Lower lobe of right lung (tissue), 2 donors: ENCODE measurements at regions not wholly inside any gene's neighbourhood (a gene's known extent, or its start where the extent isn't known, plus 50 kb on each side); places are given as distances from the start of the nearest gene placed in this dataset.

Source experiments
- ATAC-seq, 2 donors: fragments of 200-7000 bp; cut with Tn5 transposase; one replicate each; pipeline ENCODE4 v1.9.1; 2020 to 2022; ENCODE audit warnings: mild to moderate bottlenecking in 2 of 2, moderate library complexity in 2 of 2
- DNase-seq: peaks from one replicate; pipeline ENCODE4 v3.0.0-alpha.2; 2020
- H3K27ac ChIP-seq: fragments of 200-600 bp; one replicate; pipeline ENCODE4 v1.8.0; 2022
- H3K27me3 ChIP-seq: fragments of 200-600 bp; one replicate; pipeline ENCODE4 v1.8.0; 2022; ENCODE audit warnings: low read depth
- H3K36me3 ChIP-seq: fragments of 200-600 bp; one replicate; pipeline ENCODE4 v1.8.0; 2022; ENCODE audit warnings: mild to moderate bottlenecking
- H3K4me1 ChIP-seq: fragments of 200-600 bp; one replicate; pipeline ENCODE4 v1.8.0; 2022
- H3K4me3 ChIP-seq: fragments of 200-600 bp; one replicate; pipeline ENCODE4 v1.8.0; 2022; ENCODE audit warnings: mild to moderate bottlenecking
- H3K9me3 ChIP-seq: fragments of 200-600 bp; one replicate; pipeline ENCODE4 v1.8.0; 2022
- intact Hi-C: fragments of 100-400 bp; cut with DNase I; formaldehyde crosslinking; loops from one replicate; pipeline ENCODE4 v1.11.0; 2022
- TF ChIP-seq, protein P1 (sequence below): fragments of 200-600 bp; IDR thresholded peaks from one replicate; pipeline ENCODE4 v1.8.0; 2022; ENCODE audit warnings: antibody characterized with exemption, mild to moderate bottlenecking
- donor health status: DM: no; HTN: yes; CAD: no; lungs with severe emphysema.

DNA sequence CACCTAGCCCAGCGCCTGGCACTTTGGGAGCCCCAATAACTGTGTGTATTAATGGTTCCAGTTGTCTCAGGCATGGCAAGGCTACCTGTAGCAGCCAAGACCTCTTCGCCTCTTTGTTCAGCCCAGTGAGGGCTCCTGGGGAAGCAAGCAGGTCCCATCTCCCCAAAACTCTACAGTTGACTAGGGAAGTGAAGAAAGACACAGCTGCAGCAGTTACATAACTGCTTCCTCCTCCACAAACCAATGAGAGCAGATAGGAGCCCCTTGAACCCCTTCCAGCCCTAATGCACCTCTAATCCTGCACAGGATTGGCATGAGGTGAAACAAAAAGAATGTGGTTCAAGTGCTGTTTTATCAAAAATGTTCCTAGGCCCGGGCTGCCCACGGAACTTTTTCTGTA lies 100.5 kb downstream of the SYF2 start:
- no peaks in the 10 kb centered on the region for H3K27me3 ChIP-seq
- H3K4me3 ChIP-seq, result no peak overlapping the region
- H3K9me3 ChIP-seq, result no peaks in the 10 kb centered on the region
- H3K4me1 ChIP-seq, result no peaks in the 10 kb centered on the region
- no peak for DNase-seq
- intact Hi-C loops, result no loop called here
- ATAC-seq, result no peak
- no peak overlapping the region for H3K27ac ChIP-seq
- TF ChIP-seq, protein P1, sequence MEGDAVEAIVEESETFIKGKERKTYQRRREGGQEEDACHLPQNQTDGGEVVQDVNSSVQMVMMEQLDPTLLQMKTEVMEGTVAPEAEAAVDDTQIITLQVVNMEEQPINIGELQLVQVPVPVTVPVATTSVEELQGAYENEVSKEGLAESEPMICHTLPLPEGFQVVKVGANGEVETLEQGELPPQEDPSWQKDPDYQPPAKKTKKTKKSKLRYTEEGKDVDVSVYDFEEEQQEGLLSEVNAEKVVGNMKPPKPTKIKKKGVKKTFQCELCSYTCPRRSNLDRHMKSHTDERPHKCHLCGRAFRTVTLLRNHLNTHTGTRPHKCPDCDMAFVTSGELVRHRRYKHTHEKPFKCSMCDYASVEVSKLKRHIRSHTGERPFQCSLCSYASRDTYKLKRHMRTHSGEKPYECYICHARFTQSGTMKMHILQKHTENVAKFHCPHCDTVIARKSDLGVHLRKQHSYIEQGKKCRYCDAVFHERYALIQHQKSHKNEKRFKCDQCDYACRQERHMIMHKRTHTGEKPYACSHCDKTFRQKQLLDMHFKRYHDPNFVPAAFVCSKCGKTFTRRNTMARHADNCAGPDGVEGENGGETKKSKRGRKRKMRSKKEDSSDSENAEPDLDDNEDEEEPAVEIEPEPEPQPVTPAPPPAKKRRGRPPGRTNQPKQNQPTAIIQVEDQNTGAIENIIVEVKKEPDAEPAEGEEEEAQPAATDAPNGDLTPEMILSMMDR, result no peak
- no peaks in the 10 kb centered on the region for H3K36me3 ChIP-seq

DNA sequence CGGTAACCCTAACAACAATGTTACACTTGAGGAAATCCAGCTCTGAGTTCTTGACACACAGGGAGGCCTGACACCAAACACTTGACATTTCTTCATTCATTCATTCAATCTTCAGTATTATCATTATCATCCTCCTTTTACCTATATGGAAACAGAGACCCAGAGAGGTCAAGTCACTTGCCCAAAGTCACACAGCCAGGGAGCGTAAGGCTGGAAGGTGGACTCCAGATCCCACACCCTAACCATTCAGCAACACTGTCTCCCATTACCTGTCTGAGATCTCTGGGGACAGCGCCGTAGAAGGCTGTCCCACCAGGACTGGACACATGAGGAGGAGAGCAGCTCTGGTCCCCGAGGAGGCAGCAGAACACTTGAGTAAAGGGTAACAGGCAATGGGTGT lies 101.4 kb downstream of the SYF2 start:
- TF ChIP-seq, protein P1, result no peak
- Histone ChIP-seq H3K9me3 (no peaks in the 10 kb centered on the region), H3K4me1 (no peaks in the 10 kb centered on the region), H3K36me3 (no peaks in the 10 kb centered on the region), H3K27me3 (no peaks in the 10 kb centered on the region), H3K27ac (no peak overlapping the region), H3K4me3 (no peak overlapping the region)
- intact Hi-C loops, result no loop called here
- DNase-seq (no peak), ATAC-seq (no peak)

DNA sequence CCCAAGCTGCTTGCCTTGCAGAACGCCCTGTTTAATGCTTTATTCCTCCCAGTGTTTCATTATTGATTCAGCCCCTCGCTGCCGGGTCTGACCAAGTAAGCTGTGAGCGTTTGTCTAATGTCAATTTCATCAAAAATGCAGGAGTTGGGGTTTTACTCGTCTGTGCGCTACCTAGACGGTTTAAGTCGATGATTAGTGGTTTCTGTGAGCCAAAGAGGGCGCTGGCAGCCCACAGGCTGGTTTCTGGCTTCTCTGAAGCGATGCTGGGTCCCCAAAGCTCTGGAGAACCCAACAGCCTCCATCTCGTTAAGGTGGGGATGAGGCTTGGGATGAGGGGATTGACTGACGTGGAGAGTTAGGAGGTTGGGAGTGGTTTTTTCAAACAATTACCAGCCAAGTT lies 102.9 kb downstream of the SYF2 start:
- Histone ChIP-seq H3K4me1 (no peaks in the 10 kb centered on the region), H3K27ac (no peak overlapping the region), H3K9me3 (no peaks in the 10 kb centered on the region), H3K36me3 (no peaks in the 10 kb centered on the region), H3K27me3 (no peaks in the 10 kb centered on the region), H3K4me3 (no peak overlapping the region)
- ATAC-seq (no peak), DNase-seq (no peak)
- TF ChIP-seq, protein P1, result no peak
- intact Hi-C loops, result no loop called here

DNA sequence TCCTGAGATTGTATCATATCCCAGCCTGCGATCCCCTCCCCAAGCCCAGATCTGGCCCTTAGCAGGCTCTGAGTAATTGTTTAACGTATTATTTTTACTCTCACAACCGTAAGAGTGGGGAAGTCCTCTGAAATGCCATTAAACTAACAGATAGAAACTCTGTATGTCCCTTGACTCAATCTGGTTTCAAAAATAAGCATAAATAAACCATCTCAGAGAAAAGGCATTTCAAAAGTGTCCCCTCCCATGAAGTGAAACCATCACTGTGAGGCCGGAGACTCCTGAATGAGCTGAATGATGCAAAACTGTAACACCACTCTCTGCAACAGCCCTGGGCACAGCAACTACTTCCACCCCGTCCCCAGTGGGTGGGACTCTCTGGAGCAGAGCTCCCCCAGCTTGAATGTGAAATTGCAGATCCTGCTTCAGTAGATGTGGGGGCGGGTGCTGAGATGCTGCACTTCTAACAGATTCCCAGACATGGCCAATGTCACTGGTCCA lies 104.1 kb downstream of the SYF2 start:
- ATAC-seq, result no peak
- TF ChIP-seq, protein P1, result no peak
- intact Hi-C loops, result no loop called here

DNA sequence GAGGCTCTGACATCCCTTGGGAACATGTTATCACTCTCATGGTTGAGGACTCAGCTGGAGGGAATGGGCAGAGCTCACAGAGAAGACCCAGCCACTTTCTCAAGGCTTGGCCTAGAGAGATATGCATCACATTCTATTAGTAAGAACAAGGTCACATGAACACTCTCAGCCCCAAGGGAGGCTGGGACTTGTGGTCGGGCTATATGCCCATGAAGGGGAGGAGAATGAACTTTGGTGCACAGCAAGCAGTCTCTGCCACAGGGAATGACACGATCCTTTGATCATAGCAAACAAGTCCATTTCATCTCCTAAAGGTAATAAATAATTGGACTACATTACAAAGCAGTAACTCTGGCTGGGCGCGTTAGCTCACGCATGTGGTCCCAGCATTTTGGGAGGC lies 105.7 kb downstream of the SYF2 start:
- H3K27me3 ChIP-seq, result peaks cover 3% of the 10 kb centered on the region
- ATAC-seq, result no peak
- no peak overlapping the region for H3K4me3 ChIP-seq
- no peaks in the 10 kb centered on the region for H3K9me3 ChIP-seq
- intact Hi-C loops, result no loop called here
- no peak overlapping the region for H3K27ac ChIP-seq
- DNase-seq, result no peak
- no peaks in the 10 kb centered on the region for H3K4me1 ChIP-seq
- no peaks in the 10 kb centered on the region for H3K36me3 ChIP-seq
- TF ChIP-seq, protein P1, result no peak

More for the DNA sequence above, 104.1 kb downstream of the SYF2 start:
- Histone ChIP-seq H3K36me3 (no peaks in the 10 kb centered on the region), H3K4me1 (no peaks in the 10 kb centered on the region), H3K4me3 (no peak overlapping the region), H3K27me3 (peaks cover 3% of the 10 kb centered on the region), H3K27ac (no peak overlapping the region), H3K9me3 (no peaks in the 10 kb centered on the region)
- DNase-seq, result no peak

DNA sequence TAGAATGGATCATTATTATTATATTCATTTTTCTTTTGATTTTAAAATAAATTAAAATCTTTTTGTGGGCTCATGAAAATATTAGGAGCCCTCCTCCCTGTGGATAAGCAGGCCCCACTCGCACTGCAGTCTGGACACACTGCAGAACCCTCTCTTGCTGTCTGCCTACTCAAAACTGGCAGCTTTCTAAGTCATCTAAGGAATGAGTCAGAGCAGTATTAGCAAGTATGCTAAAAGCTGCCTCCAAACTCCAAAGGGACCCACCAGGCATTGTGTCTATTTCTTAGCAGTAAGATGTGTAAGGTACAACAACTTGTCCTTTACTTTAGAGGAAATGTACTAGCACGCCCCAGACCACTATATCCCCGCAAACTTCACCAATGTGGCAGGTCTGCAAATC lies 108.8 kb downstream of the SYF2 start:
- Histone ChIP-seq H3K27me3 (peaks cover 3% of the 10 kb centered on the region), H3K4me1 (no peaks in the 10 kb centered on the region), H3K27ac (no peak overlapping the region), H3K4me3 (no peak overlapping the region), H3K36me3 (no peaks in the 10 kb centered on the region), H3K9me3 (no peaks in the 10 kb centered on the region)
- no peak for ATAC-seq
- intact Hi-C loops, result no loop called here
- TF ChIP-seq, protein P1, result no peak
- no peak for DNase-seq
